Activated T-helper 9 cell treated with anti-CD3 and anti-CD28 coated beads, Interleukin-2, amount 50 U/mL, for 16 hours (primary cell): ENCODE measurements at regions not wholly inside any gene's neighbourhood (a gene's known extent, or its start where the extent isn't known, plus 50 kb on each side); places are given as distances from the start of the nearest gene placed in this dataset.
"Not testable (repeated sequence)": the region's sequence is repeated elsewhere in the genome, so short reads cannot be mapped to it uniquely, and the experiment has no call there.

ENCODE experiments used
- DNase-seq: peaks from one replicate; pipeline ENCODE4 v3.0.0-alpha.2; 2020; ENCODE audit warnings: low read depth

GRCh38 chr16:85203462-85203813 lies 91.2 kb upstream of the CIBAR2 start:
- no peak for DNase-seq

- no peak for DNase-seq
Observed at GRCh38 chr16:85204242-85205010, 92.2 kb upstream of the CIBAR2 start.

GRCh38 chr16:85205257-85205656 lies 93.0 kb upstream of the CIBAR2 start:
- DNase-seq, result not testable (repeated sequence)

GRCh38 chr16:85205747-85206471 lies 93.6 kb upstream of the CIBAR2 start:
- DNase-seq, result no peak

DNA sequence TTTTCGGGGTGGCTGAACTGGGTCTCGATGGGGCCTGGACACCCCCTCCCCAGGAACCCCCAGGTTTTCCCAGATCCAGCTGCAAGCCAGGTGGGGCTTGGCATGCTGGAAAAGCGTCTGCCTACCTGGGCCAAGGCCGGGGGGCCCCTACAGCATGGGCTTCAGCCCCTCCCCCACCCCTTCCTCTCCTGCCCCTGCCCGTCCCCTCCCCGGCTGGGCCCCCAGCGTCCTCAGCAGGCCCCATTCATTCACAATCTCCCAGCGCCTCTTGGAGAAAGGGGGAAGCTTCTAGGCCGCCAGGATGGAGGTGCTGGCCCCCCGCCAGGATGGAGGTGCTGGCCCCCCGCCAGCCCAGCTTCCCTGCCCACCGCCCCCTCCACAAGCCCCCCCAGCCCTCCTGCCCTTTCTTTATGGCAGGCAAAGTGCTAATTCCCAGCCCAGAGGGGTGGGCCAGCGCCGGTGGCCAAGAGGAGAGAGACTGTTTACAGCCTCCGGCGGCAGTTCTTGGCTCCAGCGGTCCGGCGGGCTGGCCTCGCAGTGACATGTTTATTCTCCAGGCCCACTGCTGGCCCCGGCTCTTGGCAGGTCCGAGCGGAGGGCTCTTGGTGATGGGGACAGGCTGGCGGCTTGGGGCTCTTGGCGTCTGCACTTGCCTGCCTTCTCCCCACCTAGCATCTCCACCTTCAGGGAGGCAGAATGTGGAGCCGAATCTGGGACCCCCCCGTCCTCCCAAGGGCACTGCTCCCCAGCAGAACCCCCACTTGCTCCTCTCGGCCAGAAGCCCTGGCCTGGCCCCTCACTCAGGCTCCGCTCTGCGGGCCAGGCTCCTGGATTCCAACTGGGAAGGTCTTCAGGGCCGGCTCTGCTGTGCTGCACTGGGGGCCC lies 94.4 kb upstream of the CIBAR2 start:
- no peak for DNase-seq

DNA sequence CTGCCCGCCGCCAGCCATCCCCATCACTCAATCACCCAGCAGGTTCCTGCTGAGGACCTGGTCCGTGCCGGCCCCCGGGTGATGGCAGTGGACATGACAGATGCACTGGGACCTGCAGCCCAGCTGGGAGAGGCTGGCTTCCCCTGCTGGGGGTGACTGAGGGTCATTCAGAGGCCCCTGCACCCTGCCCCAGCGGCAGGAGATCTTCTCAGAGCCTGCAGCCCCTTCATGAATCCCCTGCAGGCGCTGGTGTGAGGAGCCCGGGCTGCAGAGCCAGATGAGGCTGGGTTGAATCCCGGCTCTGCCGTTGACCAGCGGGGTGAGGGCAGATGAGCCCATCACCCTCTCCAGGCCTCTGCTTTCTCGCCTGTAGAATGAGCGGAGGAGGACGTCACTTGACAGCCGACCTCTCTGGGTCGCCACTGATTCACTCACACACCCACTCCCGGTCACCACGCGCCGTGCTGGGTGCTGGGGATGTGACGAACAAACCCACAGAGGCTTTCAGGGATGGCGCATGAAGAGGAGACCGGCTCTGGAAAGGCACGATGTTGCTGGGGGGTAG lies 95.2 kb upstream of the CIBAR2 start:
- DNase-seq, result no peak

GRCh38 chr16:85208181-85208580 lies 95.9 kb upstream of the CIBAR2 start:
- no peak for DNase-seq

DNA sequence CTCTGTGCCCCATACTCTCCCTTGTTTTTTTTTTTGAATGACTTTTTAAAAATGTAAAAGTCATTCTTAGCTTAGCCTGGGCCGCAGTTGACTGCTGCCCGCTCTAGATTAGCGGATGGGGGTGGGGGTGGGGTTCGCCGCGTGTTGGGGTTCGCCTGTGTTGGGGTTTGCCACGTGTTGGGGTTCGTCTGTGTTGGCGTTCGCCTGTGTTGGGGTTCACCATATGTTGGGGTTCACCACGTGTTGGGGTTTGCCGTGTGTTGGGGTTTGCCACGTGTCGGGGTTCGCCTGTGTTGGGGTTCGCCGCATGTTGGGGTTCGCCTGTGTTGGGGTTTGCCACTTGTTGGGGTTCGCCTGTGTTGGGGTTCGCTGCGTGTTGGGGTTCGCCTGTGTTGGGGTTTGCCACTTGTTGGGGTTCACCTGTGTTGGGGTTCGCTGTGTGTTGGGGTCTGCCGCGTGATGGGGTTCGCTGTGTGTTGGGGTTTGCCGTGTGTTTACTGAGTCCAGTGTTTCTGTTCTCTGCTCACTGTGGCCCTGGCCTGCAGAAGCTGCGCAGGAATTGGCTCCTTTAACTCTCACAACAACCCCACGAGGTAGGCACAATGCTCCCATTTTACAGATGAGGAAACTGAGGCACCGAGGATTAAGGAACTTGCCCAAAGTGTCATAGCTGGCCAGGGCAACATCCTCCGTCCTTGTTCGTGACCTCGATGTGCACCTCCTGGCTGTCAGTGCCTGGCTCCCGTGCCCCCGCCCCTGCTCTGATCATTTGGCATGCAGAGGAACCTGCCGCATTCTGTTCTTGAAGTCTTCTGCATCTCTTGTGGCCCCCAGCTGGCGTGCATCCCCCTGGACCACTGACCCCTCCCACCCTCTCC lies 96.6 kb upstream of the CIBAR2 start:
- no peak for DNase-seq

GRCh38 chr16:85209526-85210121 lies 97.4 kb upstream of the CIBAR2 start:
- DNase-seq, result no peak

GRCh38 chr16:85210423-85211169 lies 98.3 kb upstream of the CIBAR2 start:
- DNase-seq, result no peak

DNA sequence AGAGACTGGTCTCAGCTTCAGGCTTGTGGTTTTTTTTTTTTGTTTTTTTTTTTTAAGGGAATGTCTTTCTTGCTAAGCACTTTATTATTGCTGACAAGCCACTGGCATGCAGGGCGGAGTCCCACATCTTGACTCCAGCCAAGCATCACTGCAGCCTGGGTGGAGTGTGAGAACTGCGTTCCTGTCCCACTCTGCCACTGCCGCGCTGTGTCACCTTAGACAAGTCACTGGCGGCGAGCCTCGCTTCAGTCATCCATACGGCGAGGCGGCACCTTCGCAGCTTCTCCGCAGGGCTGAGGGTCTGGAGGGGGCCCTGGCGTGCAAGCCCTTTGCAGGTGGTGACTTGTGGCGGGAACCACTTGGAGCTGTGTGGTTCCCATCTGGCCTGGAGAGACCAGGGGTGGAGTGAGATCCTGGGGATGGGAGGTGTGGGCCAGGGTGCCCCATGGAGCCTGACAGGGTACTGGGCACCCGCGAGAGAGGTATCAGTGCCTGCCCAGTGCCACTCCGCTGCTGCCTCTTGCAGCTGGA lies 99.1 kb upstream of the CIBAR2 start:
- DNase-seq, result no peak

DNA sequence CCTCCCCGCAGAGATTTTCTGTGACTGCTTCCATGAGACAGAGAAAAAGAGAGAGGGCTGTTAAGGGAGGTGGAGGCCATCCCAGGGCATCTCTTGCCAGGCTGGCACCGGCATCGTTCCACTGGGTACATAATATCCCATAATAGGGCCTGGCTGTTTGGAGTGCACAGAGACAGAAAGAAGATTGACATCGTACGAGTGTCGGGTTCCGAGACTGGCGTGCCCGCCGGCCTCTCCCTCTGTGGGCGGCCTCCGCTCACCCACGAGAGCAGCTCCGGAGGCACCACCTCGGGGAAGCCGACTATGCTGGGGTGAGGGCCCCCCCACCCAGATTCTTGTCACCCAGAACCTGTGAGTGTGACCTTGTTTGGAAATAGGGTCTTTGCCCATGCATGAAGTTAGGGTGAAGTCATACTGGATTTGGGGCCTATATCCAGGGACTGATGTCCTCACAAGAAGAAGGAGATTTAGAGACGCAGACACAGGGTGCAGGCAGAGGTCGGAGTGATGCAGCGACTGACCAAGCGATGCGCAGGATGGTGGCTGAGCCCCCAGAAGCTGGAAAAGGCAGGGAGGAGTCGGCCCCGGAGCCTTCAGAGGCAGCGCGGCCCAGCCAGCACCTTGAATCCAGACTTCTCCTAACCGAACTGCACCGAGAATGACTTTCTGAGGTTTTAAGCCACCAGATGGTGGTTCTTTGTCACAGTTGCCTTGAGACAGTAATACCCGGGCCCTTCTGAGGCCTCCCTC lies 101.8 kb upstream of the CIBAR2 start:
- DNase-seq, result no peak

GRCh38 chr16:85215478-85216118 lies 103.3 kb upstream of the CIBAR2 start:
- no peak for DNase-seq

GRCh38 chr16:85216522-85217375 lies 104.5 kb upstream of the CIBAR2 start:
- DNase-seq, result no peak

DNA sequence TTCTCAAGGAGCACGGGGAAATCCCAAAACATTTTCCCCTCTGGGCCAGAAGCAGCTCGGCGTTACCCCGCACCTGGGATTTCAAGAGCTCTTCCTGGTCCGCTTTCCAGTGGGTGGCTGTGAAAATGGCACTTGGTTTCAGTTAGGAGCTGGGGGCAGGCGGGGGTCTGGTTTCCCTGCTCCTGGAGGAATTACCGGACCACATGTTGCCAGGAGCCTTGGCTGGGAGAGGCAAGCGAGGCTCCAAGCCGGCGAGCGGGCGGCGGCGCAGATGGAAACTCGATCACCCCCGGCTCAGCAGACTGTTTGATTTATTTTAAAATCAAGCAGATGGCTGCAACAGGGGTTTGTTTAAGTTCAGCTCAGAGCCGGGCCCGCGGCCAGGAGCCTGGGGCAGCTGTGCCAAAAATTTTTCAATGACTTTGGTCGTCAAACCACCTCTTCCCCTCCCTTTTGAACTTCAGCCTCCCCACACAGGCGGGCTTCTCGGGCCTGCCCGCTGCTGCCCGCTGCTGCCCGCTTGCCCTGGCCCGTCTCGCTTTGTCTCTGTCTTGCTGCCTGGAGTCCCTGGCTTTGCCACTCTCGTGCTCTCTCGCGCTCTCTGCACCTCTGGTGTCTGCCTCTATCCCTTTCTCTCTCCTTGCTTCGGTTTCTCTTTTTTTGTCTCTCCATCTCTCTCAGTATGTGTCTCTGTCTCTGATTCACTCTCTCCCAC lies 108.0 kb upstream of the CIBAR2 start:
- DNase-seq, result no peak

- DNase-seq, result no peak
Observed at GRCh38 chr16:85220964-85221731, 108.9 kb upstream of the CIBAR2 start.
